ELF-1 (cell line): ENCODE measurements at regions not wholly inside any gene's neighbourhood (a gene's known extent, or its start where the extent isn't known, plus 50 kb on each side); places are given as distances from the start of the nearest gene placed in this dataset.
"Not testable (repeated sequence)": the region's sequence is repeated elsewhere in the genome, so short reads cannot be mapped to it uniquely, and the experiment has no call there.

ENCODE experiments used
- DNase-seq: peaks from one replicate; pipeline ENCODE4 v3.0.0-alpha.2; 2016; ENCODE audit warnings: low read depth, low spot score

GRCh38 chr16:13453938-13454553 is 465.9 kb upstream of the ERCC4 start:
- DNase-seq, result peak; percentile 37

- DNase-seq, result no peak
Measured at GRCh38 chr16:13463619-13464018, 456.3 kb upstream of the ERCC4 start.

- no peak for DNase-seq
Measured at GRCh38 chr16:13471036-13471435, 448.9 kb upstream of the ERCC4 start.

- DNase-seq, result no peak
Measured at GRCh38 chr16:13478991-13479390, 441.0 kb upstream of the ERCC4 start.

GRCh38 chr16:13479549-13479948 is 440.4 kb upstream of the ERCC4 start:
- DNase-seq, result no peak

GRCh38 chr16:13480801-13481200 is 439.2 kb upstream of the ERCC4 start:
- DNase-seq, result no peak

GRCh38 chr16:13483121-13483520 is 436.8 kb upstream of the ERCC4 start:
- no peak for DNase-seq

GRCh38 chr16:13489416-13489815 is 430.5 kb upstream of the ERCC4 start:
- not testable (repeated sequence) for DNase-seq

GRCh38 chr16:13492046-13492445 is 427.9 kb upstream of the ERCC4 start:
- no peak for DNase-seq

- DNase-seq, result no peak
Measured at GRCh38 chr16:13503960-13504635, 415.9 kb upstream of the ERCC4 start.

- DNase-seq, result no peak
Measured at GRCh38 chr16:13507530-13507929, 412.4 kb upstream of the ERCC4 start.

GRCh38 chr16:13510425-13511151 is 409.4 kb upstream of the ERCC4 start:
- DNase-seq, result no peak

- peak; percentile 18 for DNase-seq
Measured at GRCh38 chr16:13517841-13518240, 402.1 kb upstream of the ERCC4 start.

- no peak for DNase-seq
Measured at GRCh38 chr16:13519871-13520270, 400.1 kb upstream of the ERCC4 start.

- no peak for DNase-seq
Measured at GRCh38 chr16:13521356-13521755, 398.6 kb upstream of the ERCC4 start.

- no peak for DNase-seq
Measured at GRCh38 chr16:13527332-13527731, 392.6 kb upstream of the ERCC4 start.

- no peak for DNase-seq
Measured at GRCh38 chr16:13528691-13529090, 391.3 kb upstream of the ERCC4 start.

- DNase-seq, result peak; percentile 9
Measured at GRCh38 chr16:13529193-13529982, 390.6 kb upstream of the ERCC4 start.

GRCh38 chr16:13540771-13541170 is 379.2 kb upstream of the ERCC4 start:
- DNase-seq, result no peak

GRCh38 chr16:13542284-13542683 is 377.7 kb upstream of the ERCC4 start:
- no peak for DNase-seq

GRCh38 chr16:13543850-13544249 is 376.1 kb upstream of the ERCC4 start:
- DNase-seq, result no peak

- no peak for DNase-seq
Measured at GRCh38 chr16:13545271-13545670, 374.7 kb upstream of the ERCC4 start.
